Upper lobe of right lung (tissue), 1 donor: ENCODE measurements at regions not wholly inside any gene's neighbourhood (a gene's known extent, or its start where the extent isn't known, plus 50 kb on each side); places are given as distances from the start of the nearest gene placed in this dataset.

Source experiments
- ATAC-seq: fragments of 200-7000 bp; cut with Tn5 transposase; one replicate; pipeline ENCODE4 v1.9.1; 2020; ENCODE audit warnings: mild to moderate bottlenecking, moderate library complexity
- DNase-seq: peaks from one replicate; pipeline ENCODE4 v3.0.0-alpha.2; 2020
- H3K27ac ChIP-seq: fragments of 200-600 bp; one replicate; pipeline ENCODE4 v1.8.0; 2022
- H3K27me3 ChIP-seq: fragments of 200-600 bp; one replicate; pipeline ENCODE4 v1.8.0; 2022; ENCODE audit warnings: mild to moderate bottlenecking
- H3K36me3 ChIP-seq: fragments of 200-600 bp; one replicate; pipeline ENCODE4 v1.8.0; 2022
- H3K4me1 ChIP-seq: fragments of 200-600 bp; one replicate; pipeline ENCODE4 v1.8.0; 2022
- H3K4me3 ChIP-seq: fragments of 200-600 bp; one replicate; pipeline ENCODE4 v1.8.0; 2022; ENCODE audit warnings: mild to moderate bottlenecking
- H3K9me3 ChIP-seq: fragments of 200-600 bp; one replicate; pipeline ENCODE4 v1.8.0; 2022
- intact Hi-C: fragments of 100-400 bp; cut with DNase I; formaldehyde crosslinking; loops from one replicate; pipeline ENCODE4 v1.11.0; 2022
- TF ChIP-seq, protein P1 (sequence below): fragments of 200-600 bp; IDR thresholded peaks from one replicate; pipeline ENCODE4 v1.8.0; 2022; ENCODE audit warnings: antibody characterized with exemption
- donor health status: DM: no; HTN: yes; CAD: no; lungs with severe emphysema.

DNA sequence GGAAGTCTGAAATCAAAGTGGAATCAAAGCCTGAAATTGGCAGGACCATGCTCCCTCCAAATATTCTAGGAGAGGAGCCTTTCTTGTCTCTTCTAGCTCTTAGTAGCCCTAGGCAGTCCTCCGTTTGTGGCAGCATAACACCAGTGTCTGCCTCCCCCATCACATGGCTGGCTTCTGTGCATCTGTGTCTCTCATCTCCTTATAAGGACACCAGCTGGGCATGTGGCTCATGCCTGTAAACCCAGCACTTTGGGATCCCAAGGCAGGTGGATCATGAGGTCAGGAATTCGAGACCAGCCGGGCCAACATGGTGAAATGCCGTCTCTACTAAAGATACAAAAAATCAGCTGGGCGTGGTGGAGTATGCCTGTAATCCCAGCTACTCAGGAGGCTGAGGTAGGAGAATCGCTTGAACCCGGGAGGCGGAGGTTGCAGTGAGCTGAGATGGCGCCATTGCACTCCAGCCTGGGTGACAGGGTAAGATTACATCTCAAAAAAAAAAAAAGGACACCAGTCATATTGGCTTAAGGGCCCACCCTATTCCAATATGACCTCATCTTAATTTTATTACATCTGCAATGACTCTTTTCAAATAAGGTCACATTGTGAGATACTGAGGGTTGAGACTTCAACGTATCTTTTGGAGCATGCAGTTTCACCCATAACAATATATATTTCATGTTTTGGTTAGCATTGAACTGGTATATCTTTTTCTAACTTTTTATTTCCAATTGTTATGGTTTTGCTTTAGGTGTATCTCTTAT, 148.0 kb upstream of the TPM1 start:
- Histone ChIP-seq H3K9me3 (no peaks in the 10 kb centered on the region), H3K4me1 (peaks cover 21% of the 10 kb centered on the region), H3K4me3 (no peak overlapping the region), H3K36me3 (no peaks in the 10 kb centered on the region), H3K27me3 (no peaks in the 10 kb centered on the region), H3K27ac (no peak overlapping the region)
- intact Hi-C loops: no loop called here
- no peak for ATAC-seq
- DNase-seq: no peak
- TF ChIP-seq, protein P1, sequence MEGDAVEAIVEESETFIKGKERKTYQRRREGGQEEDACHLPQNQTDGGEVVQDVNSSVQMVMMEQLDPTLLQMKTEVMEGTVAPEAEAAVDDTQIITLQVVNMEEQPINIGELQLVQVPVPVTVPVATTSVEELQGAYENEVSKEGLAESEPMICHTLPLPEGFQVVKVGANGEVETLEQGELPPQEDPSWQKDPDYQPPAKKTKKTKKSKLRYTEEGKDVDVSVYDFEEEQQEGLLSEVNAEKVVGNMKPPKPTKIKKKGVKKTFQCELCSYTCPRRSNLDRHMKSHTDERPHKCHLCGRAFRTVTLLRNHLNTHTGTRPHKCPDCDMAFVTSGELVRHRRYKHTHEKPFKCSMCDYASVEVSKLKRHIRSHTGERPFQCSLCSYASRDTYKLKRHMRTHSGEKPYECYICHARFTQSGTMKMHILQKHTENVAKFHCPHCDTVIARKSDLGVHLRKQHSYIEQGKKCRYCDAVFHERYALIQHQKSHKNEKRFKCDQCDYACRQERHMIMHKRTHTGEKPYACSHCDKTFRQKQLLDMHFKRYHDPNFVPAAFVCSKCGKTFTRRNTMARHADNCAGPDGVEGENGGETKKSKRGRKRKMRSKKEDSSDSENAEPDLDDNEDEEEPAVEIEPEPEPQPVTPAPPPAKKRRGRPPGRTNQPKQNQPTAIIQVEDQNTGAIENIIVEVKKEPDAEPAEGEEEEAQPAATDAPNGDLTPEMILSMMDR: no peak

DNA sequence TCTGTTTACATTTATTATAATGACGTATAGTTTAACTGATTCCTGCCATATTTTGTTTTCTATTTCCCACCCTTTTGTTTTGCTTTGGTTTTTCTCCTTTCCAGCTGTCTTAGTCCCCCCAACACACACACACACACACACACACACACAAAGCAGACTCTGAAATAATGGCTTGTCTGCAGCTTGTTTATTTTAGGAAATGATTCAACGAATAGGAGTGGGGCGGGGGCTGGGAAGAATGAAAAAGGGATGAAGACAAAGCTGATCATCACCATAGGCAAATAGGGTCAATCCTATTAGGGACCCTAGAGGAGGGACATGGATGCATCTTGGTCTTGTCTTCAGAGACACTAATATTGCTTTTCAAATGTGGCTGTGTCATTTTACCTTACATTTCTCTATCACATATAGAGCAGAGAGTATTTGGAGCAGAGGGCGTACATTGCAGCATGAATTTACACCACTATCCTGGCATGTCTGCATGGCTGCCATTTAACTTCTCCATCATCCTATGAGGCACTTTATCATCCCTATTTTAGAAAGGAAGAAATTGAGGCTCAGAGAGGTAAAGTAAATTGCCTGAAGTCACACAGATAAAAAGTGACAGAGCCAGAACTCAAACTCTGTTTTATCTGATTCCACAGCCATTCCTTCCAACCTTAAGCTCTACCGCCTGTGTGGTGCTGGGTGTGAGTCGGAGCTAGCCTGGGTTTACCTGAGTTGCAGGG, 147.2 kb upstream of the TPM1 start:
- no peaks in the 10 kb centered on the region for H3K9me3 ChIP-seq
- no peak for ATAC-seq
- intact Hi-C loops: no loop called here
- H3K27ac ChIP-seq: no peak overlapping the region
- no peaks in the 10 kb centered on the region for H3K36me3 ChIP-seq
- TF ChIP-seq, protein P1: no peak
- H3K27me3 ChIP-seq: no peaks in the 10 kb centered on the region
- H3K4me3 ChIP-seq: no peak overlapping the region
- no peak for DNase-seq
- peaks cover 14% of the 10 kb centered on the region for H3K4me1 ChIP-seq

DNA sequence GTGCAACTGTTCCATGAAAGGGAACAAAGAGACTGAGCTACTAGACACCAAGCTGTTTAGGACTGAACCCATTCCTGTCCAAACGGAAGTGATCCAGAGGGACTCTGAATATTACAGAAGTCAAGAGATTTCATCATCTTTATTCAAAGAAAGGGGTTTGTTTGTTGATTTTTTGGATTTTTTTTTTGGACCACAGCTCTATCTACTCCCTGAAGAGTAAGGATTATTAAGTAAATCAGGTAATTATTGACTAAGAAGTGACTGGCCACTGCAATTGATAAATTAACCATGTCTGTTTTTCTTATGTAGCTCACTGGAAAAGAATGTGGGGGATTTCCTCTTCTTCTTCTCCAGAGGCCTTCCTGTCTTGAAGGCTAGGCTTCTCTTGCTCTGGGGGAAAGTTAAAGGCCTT, 146.6 kb upstream of the TPM1 start:
- H3K4me3 ChIP-seq: no peak overlapping the region
- H3K9me3 ChIP-seq: no peaks in the 10 kb centered on the region
- DNase-seq (no peak), ATAC-seq (no peak)
- H3K36me3 ChIP-seq: no peaks in the 10 kb centered on the region
- TF ChIP-seq, protein P1: no peak
- peaks cover 14% of the 10 kb centered on the region for H3K4me1 ChIP-seq
- no peaks in the 10 kb centered on the region for H3K27me3 ChIP-seq
- intact Hi-C loops: no loop called here
- no peak overlapping the region for H3K27ac ChIP-seq

DNA sequence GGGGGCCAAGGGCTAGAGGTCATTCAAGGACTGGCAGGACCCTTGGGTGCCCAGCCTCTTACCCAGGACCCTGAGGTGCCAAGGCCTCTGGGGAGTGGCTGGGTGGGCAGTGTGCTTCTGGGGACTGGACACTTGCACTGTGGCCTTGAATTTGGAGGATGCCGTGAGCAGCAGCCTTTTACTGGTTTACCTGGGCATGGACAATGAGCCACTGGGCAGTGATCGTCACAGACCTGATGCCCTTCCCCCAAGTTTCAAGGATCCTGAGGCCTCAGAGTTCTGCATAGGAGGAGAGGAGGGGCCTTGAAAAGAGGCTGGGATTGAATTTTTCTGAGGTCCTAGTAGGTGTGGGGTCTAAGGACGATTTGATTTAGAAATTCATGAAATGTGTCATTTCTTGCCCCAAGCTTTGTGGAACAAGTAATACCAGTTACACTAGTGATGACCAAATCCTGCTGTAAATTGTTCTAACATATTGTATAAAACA, 146.1 kb upstream of the TPM1 start:
- Histone ChIP-seq H3K36me3 (no peaks in the 10 kb centered on the region), H3K27me3 (no peaks in the 10 kb centered on the region), H3K4me3 (no peak overlapping the region), H3K9me3 (no peaks in the 10 kb centered on the region), H3K27ac (no peak overlapping the region), H3K4me1 (peaks cover 14% of the 10 kb centered on the region)
- TF ChIP-seq, protein P1: no peak
- ATAC-seq: no peak
- no peak for DNase-seq
- intact Hi-C loops: no loop called here

DNA sequence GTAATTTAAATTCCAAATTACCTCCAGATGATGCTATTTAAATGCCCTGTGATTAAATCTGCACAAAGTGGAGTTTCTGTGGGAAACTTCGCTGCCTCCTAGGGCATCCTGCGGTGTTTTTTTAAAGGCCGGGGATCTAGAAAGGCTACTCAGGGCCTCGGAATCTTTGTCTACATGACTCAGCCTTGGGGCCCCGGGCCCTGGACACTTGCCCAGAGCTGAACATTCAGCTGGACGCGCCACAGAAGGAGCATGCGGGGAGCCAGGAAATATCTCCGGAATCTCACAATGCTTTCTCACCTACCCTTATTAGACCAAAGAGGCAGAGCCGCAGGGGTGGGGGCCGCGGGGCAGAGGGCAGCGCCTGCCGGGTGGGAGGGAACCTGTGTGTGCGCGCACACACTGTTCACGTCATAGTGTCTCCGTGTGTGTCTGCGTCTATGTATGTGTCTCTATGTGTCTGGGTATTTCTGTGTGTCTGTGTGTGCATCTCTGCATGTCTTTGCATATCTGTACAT, 145.5 kb upstream of the TPM1 start:
- no peaks in the 10 kb centered on the region for H3K27me3 ChIP-seq
- no peaks in the 10 kb centered on the region for H3K36me3 ChIP-seq
- H3K27ac ChIP-seq: no peak overlapping the region
- ATAC-seq (peak; percentile 88), DNase-seq (peak; percentile 87)
- H3K4me3 ChIP-seq: no peak overlapping the region
- TF ChIP-seq, protein P1: no peak
- H3K4me1 ChIP-seq: peaks cover 14% of the 10 kb centered on the region
- H3K9me3 ChIP-seq: no peaks in the 10 kb centered on the region
- intact Hi-C loops: no loop called here
